GM21576 (cell line): ENCODE measurements at regions not wholly inside any gene's neighbourhood (a gene's known extent, or its start where the extent isn't known, plus 50 kb on each side); places are given as distances from the start of the nearest gene placed in this dataset.

ENCODE experiments used
- ATAC-seq: cut with Tn5 transposase; IDR thresholded peaks from one replicate; pipeline ENCODE4 v1.9.1; 2021; ENCODE audit warnings: mild to moderate bottlenecking, moderate library complexity; ENCODE audit not compliant: unreplicated experiment

DNA sequence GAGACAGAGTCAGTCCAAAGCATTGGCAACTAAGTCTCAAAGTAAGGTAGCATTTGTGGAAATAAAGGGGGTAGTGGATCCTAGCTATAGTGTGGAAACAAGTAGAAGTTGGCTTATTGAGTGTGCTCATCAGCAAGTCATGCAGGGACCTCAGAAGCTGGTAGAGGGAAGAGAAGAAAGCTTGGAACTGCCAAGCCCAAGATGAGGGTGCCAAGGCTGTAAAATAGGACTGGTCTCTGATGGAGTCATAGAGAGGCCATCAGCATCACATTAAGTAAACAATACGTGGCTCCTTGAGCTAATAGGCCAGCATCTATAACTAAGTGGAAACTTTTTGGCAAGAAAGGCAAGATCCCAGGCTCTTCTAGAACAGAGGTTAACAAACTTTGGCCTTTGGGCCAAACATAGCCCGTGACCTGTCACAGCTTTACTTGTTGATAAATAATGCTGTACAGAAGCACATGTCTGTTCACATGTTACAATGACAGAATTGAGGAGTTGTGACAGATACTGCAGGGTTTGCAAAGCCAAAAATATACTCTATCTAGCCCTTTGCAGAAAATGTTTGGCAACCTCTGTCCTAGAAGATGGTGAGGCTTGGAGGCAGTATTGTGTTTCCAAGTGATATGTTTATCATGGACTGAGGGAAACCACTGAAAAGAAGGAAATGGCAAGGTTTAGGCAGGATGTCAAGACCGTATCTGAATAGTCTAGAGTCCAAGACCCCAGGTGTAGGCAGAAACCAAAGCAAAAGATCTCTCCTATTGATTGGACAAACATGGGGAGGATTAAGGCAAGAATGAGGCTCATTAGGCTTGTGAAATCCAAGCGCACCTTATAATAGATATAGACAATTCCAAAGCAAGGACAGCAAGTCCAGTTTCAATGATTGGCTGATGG, 62.5 kb upstream of the CD44 start:
- no peak for ATAC-seq

DNA sequence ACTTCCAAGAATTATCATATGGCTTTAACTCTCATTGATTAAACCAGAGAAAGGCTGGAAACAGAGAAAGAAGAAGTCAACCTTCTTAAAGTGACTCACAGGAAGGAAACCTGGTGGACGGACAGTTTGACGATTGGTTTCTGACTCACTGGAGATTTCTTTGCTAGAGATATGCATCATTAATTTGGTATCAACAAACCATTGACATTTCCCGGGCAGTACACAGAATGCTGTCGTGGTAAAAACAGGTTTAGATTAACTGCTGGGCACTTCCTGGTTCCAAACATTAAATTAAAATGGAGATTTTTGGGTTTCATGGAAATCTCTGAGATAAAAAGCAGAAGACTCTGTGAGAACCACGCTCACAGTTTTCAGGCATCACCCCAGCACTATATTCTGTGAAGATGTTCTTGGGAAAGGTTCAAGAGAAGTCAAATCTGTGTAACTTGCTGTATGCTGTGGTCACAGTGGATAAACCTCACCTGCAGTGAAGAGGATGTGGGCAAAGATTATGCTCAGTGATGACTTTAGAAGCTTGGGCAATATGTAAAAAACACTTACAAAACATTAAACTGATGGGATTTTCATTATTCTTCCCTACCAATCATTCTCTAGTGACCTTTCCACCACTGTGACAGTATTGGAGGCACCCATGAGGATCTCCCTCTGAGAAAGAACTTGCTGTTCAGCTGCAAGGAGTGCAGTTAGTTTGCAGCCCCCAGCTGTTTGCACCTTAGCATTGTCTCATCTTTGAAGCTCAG, 61.1 kb upstream of the CD44 start:
- ATAC-seq, result peak; percentile 50

DNA sequence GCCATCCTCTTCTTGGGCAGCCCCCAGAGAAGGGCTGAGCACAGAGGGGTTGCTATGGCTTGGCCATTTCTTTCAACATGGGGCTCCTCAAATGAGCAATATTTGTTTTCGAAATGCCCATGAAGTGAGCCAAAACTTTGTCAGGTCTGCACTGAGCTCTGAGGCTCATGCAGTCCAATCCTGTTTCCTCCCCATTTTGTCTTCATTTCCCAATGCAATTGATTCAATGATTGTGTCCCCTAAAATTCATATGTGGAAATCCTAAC, 60.6 kb upstream of the CD44 start:
- no peak for ATAC-seq

DNA sequence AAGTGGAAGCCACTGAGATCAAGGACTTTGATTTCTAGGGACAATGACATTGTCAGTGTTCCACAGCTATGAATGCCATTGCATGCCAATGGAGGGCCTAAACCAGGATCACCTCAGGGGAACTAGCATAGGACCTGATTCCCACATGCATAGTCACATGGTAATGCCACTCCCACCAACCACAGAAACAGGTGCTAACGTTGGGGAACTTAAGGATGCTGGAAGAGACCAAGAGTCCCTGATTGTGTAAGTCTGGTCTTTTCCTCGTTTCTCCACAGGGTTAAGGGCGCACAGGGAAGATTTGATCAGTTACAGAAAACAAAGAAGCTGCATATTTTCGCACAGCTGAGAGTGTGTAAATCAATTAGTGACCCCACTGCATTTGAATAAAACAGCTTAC, 59.4 kb upstream of the CD44 start:
- ATAC-seq, result no peak

DNA sequence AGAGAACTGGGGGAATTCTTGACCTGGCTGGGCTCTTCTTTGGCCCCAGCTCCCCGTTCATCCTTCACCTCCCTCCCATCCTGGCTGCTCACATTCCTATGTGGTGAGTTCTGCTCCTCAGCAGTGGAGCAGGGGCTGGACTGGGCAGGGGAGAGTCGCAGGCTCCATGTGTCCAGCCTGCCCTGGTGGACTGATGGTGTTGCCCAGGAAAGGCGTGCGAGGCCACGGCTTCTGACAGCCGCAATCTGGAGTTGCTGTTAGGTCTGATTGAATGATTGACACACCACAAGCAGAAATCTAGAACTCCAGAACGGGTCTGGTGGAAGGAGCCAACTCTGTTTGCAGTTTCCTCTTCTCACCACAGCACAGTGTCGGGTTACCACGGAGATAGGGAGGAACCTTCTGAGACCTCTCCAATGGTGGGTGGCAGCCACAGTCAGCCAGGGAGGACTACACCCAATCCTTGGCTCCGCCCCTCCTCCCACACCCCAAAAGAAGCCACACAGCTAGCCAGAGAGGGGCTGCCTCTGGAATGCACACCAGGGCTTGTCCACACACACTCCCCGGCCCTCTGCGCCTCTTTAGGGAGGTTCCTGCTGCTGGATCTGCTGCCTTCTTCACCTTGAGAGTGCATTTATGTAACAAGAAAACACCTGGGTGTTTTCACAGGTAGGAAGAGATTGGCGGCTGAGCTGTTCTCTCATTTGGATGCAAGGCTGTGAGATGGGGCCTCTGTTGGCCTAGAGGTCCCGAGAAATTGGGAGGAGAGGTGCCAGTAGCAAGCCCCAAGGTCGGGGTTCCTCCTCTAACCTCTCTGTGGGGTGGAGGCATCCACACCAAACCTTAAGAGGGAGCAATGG, 56.4 kb upstream of the CD44 start:
- ATAC-seq, result peak; percentile 66

DNA sequence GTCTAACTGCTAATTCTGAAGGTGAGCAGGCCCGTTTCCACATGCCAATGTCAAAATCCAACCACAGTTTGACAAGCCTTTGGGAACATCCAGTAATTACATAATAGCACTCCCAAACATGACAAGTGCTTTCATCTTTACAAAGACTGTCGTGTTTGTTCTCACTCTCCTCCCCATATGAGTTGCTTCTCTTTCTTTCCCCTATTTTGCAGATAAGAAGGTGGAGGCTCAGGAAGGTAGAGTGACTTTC, 55.9 kb upstream of the CD44 start:
- ATAC-seq, result no peak

DNA sequence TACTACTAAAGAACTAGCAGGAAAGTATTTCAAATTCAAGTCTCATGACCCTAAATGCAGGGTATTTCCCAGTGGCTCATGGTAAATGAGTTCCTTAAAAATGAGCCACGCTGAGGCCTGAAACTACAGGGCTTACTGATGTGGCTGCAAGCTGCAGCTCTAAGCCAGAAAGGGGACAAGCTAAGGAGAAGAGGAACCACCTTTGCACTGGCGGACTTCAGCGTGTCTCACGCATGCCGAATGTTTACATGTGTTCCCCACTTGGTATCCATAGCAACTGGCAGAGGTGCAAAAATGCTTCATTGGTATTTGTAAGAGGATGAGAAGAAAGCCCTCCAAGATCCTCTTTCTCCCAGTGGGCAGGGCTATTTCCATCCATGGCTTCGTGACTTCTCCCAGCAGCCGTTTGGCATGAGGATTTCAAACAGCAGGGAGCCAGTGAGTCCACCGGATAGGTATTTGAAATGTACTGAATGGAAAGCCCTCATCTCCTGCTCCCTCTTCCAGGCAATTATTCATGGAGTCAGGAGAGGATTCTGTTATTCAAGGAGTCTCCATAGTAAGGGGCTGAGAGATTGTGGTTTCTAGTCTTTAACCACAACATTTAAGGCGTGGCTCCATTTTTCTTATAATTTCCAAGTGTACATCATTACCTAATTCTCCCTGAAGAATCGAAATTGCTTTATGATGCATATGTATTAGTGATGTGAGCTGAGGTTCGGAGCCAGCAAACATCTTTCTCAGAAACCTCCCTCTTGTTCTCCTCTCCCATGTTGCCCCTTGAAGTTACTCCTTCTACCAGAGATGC, 55.3 kb upstream of the CD44 start:
- peak; percentile 65 for ATAC-seq

DNA sequence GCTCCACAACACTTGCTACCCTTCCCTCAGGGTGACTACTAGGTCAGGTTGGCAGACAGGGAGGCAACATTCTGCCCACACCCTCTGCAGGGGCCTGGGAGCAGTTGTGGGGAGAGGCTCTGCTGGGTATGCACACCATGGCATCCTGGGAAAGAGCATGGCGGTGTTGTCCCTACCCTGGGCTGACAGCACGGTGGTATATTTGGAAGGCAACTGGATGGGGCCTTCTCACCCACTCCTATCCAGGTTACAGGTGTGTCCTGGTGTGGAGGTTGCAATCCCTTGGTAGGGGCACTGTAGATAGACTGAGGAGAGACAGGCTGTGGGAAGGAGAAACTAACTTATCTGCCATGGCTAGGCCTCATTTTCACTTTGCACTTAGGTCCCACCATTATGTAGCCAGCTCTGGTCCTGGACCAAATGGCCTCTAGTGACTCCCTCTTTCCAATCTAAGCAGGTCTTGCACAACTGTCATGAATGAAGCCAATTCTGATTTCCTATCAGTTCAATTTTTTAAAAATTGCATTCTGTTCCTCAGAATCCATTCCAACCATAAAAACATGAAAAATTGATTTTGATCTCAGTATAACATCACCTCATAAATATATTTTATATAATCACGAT, 54.0 kb upstream of the CD44 start:
- no peak for ATAC-seq

DNA sequence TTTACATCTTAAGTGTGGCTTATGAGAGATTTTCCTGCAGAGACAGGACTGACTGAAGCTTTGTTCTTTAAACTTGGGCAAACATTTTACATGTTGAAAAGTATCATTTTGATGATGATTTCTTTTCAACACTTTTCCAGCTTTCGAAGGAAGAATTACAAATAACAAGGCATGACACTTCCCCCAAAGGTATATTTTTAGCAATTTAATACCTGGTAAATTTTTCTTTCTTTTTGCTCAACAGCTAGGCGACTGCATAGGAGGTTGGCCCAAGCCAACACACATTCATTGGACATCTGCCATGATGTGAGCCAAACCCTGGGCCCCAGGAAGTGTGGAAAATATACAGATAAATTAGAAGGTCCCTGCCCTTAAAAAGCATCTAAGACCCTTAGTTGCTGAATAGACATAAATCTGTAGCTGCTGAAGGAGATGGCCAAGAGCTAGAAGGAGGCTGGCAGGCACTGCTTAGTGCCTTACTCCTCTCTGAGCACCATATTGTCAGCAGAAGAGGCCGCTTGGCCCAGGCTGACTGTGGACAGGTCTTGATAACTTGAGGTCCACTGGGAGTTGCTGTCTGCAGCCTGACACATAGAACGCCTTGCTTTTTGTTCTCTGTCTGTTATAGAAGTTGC, 53.3 kb upstream of the CD44 start:
- ATAC-seq, result no peak

DNA sequence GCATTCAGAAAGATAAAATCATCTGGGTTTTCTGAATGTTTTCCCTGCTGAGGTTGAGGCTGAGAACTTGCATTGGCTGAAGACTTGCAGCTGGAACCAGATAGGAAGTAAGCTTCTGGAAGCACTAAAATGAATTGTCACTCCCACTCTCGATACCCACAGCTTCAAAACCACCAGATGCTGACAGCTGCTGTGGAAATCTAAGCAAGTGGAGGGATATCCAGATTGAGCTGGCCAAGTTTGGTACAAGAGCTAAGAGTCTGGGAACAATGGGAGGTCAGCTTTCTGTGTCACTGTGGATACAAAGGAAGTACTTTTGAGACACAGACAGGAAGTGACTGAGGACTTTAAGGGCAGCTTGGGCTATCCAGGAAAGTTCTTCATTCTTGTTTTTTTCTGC, 51.3 kb upstream of the CD44 start:
- ATAC-seq, result no peak

DNA sequence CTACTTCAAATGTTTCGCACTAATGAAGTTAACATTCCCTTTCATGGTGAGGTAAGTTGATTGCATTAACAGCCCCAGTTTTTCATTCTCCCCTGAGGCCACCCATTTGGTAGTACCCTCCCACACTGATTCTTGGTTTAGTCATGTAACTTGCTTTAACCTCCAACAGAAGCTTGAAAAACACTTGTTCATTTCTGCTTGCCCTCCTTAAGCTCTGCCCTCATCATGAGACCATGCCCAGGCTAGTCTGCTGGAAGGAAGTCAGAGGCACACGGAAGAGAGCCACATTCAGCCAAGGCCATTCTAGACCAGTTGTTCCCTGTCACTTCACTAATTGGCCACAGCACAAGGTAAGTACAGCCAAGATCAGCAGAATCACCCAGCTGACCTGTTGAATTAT, 50.7 kb upstream of the CD44 start:
- ATAC-seq, result no peak

DNA sequence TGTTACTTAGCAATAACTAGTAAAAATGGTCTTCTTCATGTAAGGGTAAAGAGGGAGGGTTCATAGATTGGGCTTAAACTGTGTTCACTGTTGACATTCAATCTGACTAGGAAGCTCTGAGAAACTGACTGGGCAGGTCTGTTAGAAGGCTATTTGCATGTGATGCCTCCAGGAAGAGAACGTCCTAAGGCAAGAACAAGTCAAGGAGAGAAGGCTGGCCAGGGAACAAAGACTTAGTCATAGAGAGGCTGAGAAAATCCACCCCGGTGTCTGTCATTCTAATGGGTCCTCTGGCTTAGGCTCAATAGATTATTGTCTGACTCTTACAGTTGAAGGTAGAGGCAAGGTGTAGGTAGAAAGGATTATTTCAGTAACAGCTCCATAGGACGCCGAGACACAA, 50.3 kb upstream of the CD44 start:
- no peak for ATAC-seq
